Panc1 (cell line): ENCODE measurements at regions not wholly inside any gene's neighbourhood (a gene's known extent, or its start where the extent isn't known, plus 50 kb on each side); places are given as distances from the start of the nearest gene placed in this dataset.

Experiments
- ATAC-seq: fragments of 200-7000 bp; cut with Tn5 transposase; 2 replicates; pipeline ENCODE4 v1.9.1; 2020; ENCODE audit warnings: mild to moderate bottlenecking, moderate library complexity
- BruUV-seq: library from RNA; stranded (reverse); fragments of 400-500 nt; replicated peaks from 2 replicates; lab custom pipeline; 2021; lab: Mats Ljungman, UMichigan
- CTCF ChIA-PET: fragments of 300-600 bp; sonication (Branson Sonifier 250); formaldehyde crosslinking; loops from one replicate; lab custom pipeline; 2022; ENCODE audit warnings: antibody characterized with exemption; lab: Charles Lee
- POLR2A ChIA-PET: fragments of 300-600 bp; sonication (Branson Sonifier 250); formaldehyde crosslinking; loops from one replicate; lab custom pipeline; 2022; ENCODE audit warnings: antibody characterized with exemption; lab: Charles Lee
- DNase-seq: peaks from one replicate; pipeline ENCODE4 v3.0.0-alpha.2; 2010; ENCODE audit warnings: low read depth, low spot score
- H3K27ac ChIP-seq: 2 replicates; pipeline ENCODE4 v1.5.1; 2011; ENCODE audit warnings: mild to moderate bottlenecking, low read length, inconsistent platforms
- H3K27me3 ChIP-seq: fragments of 200-500 bp; sonication (Bioruptor generic); 2 replicates; pipeline ENCODE4 v1.6.0; 2014; ENCODE audit warnings: low read length, inconsistent platforms; ENCODE audit not compliant: control insufficient read depth, insufficient read depth
- H3K36me3 ChIP-seq: fragments of 200-500 bp; sonication (Bioruptor generic); 2 replicates; pipeline ENCODE4 v1.5.1; 2014; ENCODE audit warnings: inconsistent platforms, mild to moderate bottlenecking, low read length, moderate library complexity; ENCODE audit not compliant: control insufficient read depth, insufficient read depth
- H3K4me1 ChIP-seq: 2 replicates; pipeline ENCODE4 v1.5.1; 2011; ENCODE audit warnings: inconsistent platforms, mild to moderate bottlenecking, low read length, moderate library complexity; ENCODE audit not compliant: control insufficient read depth, insufficient read depth
- H3K4me3 ChIP-seq, 2 experiments: 2 replicates each; pipeline ENCODE4 v1.5.1; 2011 to 2012; ENCODE audit warnings: low read depth in 2 of 2, low read length in 2 of 2, mild to moderate bottlenecking in 2 of 2, inconsistent platforms in 1 of 2, moderate library complexity in 1 of 2
- H3K9me3 ChIP-seq: fragments of 200-500 bp; sonication (Bioruptor generic); 2 replicates; pipeline ENCODE4 v1.5.1; 2014; ENCODE audit warnings: low read depth, mild to moderate bottlenecking, inconsistent platforms, low read length, moderate library complexity; ENCODE audit not compliant: control insufficient read depth, insufficient read depth
- POLR2AphosphoS5 ChIP-seq: IDR thresholded peaks from 2 replicates; pipeline ENCODE4 v1.6.1; 2012; ENCODE audit warnings: mild to moderate bottlenecking, low read depth, low read length, moderate library complexity
- SIN3A ChIP-seq: IDR thresholded peaks from 2 replicates; pipeline ENCODE4 v1.6.1; 2012; ENCODE audit warnings: low read depth, mild to moderate bottlenecking, low read length, moderate library complexity, borderline replicate concordance; ENCODE audit not compliant: insufficient read depth
- TCF7L2 ChIP-seq: IDR thresholded peaks from 2 replicates; pipeline ENCODE4 v1.6.1; 2011; ENCODE audit warnings: mild to moderate bottlenecking, low read depth, low read length, inconsistent platforms
- in situ Hi-C: cut with HindIII; loops from 2 replicates; pipeline ENCODE4 v1.10.0; 2016; ENCODE audit warnings: low sequenced_read_pairs, low pct_unique_long_range_greater_than_20kb
- intact Hi-C: fragments of 100-400 bp; cut with micrococcal nuclease; formaldehyde crosslinking; loops from one replicate; pipeline ENCODE4 v1.10.0; 2022; ENCODE audit not compliant: unreplicated experiment
- TF ChIP-seq, protein P1 (sequence below): fragments of 450-650 bp; IDR thresholded peaks from 2 replicates; pipeline ENCODE4 v1.5.1; 2017; ENCODE audit warnings: mild to moderate bottlenecking
- TF ChIP-seq, protein P2 (sequence below), 2 experiments: IDR thresholded peaks; 2 replicates each; pipeline ENCODE4 v1.6.1; 2011 to 2012; ENCODE audit warnings: low read depth in 2 of 2, control low read depth in 1 of 2, low read length in 1 of 2, mild to moderate bottlenecking in 1 of 2, moderate library complexity in 1 of 2; ENCODE audit not compliant: insufficient read depth in 1 of 2

DNA sequence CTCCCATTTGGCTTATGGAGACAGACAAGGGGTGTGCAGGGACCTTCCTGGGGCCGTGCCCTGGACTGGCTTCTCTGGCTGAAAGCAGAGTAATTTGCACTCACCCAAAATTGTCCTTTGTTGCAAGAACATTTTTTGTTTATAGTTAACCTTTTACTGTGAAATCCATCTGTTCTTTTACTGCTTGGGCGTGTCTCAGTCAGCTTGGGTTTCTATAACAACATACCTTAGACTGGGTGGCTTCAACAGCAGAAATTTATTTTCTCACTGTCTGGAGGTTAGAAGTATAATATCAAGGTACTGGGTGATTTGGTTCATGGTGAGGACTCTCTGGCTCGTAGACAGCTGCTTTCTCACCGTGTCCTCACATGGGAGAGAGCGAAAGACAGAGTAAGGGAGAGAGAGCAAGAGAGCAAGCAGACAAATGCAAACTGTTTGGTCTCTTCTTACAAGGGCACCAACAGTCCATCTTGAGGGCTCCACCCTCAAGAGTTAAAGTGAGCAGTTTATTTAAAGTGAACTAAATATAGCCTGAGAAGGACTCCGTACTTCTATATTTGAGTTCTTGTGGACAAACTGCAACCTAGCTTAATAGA lies 131.0 kb upstream of the NPY start:
- no peak overlapping the region for H3K4me3 ChIP-seq
- H3K4me1 ChIP-seq = no peaks in the 10 kb centered on the region
- POLR2A ChIA-PET = no interaction called here
- intact Hi-C loops (no loop called here), in situ Hi-C loops (no loop called here)
- CTCF ChIA-PET = no interaction called here
- H3K27ac ChIP-seq = no peak overlapping the region
- H3K27me3 ChIP-seq = no peaks in the 10 kb centered on the region
- DNase-seq (no peak), ATAC-seq (no peak)
- TF ChIP-seq SIN3A (no peak), POLR2AphosphoS5 (no peak), TCF7L2 (no peak)
- TF ChIP-seq, protein P1, sequence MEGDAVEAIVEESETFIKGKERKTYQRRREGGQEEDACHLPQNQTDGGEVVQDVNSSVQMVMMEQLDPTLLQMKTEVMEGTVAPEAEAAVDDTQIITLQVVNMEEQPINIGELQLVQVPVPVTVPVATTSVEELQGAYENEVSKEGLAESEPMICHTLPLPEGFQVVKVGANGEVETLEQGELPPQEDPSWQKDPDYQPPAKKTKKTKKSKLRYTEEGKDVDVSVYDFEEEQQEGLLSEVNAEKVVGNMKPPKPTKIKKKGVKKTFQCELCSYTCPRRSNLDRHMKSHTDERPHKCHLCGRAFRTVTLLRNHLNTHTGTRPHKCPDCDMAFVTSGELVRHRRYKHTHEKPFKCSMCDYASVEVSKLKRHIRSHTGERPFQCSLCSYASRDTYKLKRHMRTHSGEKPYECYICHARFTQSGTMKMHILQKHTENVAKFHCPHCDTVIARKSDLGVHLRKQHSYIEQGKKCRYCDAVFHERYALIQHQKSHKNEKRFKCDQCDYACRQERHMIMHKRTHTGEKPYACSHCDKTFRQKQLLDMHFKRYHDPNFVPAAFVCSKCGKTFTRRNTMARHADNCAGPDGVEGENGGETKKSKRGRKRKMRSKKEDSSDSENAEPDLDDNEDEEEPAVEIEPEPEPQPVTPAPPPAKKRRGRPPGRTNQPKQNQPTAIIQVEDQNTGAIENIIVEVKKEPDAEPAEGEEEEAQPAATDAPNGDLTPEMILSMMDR = no peak
- TF ChIP-seq, protein P2, sequence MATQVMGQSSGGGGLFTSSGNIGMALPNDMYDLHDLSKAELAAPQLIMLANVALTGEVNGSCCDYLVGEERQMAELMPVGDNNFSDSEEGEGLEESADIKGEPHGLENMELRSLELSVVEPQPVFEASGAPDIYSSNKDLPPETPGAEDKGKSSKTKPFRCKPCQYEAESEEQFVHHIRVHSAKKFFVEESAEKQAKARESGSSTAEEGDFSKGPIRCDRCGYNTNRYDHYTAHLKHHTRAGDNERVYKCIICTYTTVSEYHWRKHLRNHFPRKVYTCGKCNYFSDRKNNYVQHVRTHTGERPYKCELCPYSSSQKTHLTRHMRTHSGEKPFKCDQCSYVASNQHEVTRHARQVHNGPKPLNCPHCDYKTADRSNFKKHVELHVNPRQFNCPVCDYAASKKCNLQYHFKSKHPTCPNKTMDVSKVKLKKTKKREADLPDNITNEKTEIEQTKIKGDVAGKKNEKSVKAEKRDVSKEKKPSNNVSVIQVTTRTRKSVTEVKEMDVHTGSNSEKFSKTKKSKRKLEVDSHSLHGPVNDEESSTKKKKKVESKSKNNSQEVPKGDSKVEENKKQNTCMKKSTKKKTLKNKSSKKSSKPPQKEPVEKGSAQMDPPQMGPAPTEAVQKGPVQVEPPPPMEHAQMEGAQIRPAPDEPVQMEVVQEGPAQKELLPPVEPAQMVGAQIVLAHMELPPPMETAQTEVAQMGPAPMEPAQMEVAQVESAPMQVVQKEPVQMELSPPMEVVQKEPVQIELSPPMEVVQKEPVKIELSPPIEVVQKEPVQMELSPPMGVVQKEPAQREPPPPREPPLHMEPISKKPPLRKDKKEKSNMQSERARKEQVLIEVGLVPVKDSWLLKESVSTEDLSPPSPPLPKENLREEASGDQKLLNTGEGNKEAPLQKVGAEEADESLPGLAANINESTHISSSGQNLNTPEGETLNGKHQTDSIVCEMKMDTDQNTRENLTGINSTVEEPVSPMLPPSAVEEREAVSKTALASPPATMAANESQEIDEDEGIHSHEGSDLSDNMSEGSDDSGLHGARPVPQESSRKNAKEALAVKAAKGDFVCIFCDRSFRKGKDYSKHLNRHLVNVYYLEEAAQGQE (IDR thresholded peaks at IDR 0.05; ENCODE audit: insufficient read depth in 1 of 2, low read depth in 2 of 2, low read length in 1 of 2) = no peak
- BruUV-seq = no TSS peak
- no peaks in the 10 kb centered on the region for H3K36me3 ChIP-seq
- peaks cover 10% of the 10 kb centered on the region for H3K9me3 ChIP-seq

DNA sequence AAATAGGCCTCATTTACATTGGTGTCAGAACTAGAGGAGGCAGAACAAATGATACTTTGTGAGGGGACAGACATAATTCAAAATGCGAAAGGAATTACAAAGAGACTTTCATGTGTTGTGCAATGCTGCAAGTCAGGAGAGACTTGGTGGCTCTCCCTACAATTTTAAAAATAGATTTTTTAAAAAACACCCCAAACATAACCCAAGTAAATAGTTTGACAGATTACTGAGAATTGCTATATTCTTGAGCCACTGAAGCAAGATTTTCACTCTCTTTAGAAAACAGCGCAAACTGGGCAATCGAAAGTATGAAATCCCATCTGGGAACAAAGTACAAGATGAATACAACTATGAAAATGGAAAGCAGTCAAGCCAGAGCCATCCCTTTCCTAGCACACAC lies 126.3 kb upstream of the NPY start:
- POLR2A ChIA-PET = no interaction called here
- Histone ChIP-seq H3K27ac (no peak overlapping the region), H3K4me3 (no peak overlapping the region), H3K9me3 (no peaks in the 10 kb centered on the region), H3K36me3 (no peaks in the 10 kb centered on the region), H3K27me3 (no peaks in the 10 kb centered on the region), H3K4me1 (no peaks in the 10 kb centered on the region)
- CTCF ChIA-PET = no interaction called here
- no peak for DNase-seq
- BruUV-seq = no TSS peak
- intact Hi-C loops (no loop called here), in situ Hi-C loops (no loop called here)
- no peak for ATAC-seq
- no peak for TF ChIP-seq SIN3A
- TF ChIP-seq, protein P2 (IDR thresholded peaks at IDR 0.05; ENCODE audit: insufficient read depth in 1 of 2, low read depth in 2 of 2, low read length in 1 of 2) = no peak
- TF ChIP-seq POLR2AphosphoS5 = no peak
- TF ChIP-seq, protein P1 = no peak
- no peak for TF ChIP-seq TCF7L2
